OCI-LY7 (cell line): ENCODE measurements at regions not wholly inside any gene's neighbourhood (a gene's known extent, or its start where the extent isn't known, plus 50 kb on each side); places are given as distances from the start of the nearest gene placed in this dataset.

ENCODE experiments used
- BruUV-seq: library from RNA; stranded (reverse); fragments of 400-500 nt; replicated peaks from 2 replicates; lab custom pipeline; 2021; lab: Mats Ljungman, UMichigan
- CTCF ChIA-PET: fragments of 300-600 bp; sonication (Branson Sonifier 250); formaldehyde crosslinking; loops from one replicate; lab custom pipeline; 2022; ENCODE audit warnings: antibody characterized with exemption; ENCODE audit not compliant: unreplicated experiment; lab: Charles Lee
- POLR2A ChIA-PET: fragments of 300-600 bp; sonication (Branson Sonifier 250); formaldehyde crosslinking; loops from one replicate; lab custom pipeline; 2022; ENCODE audit warnings: antibody characterized with exemption; lab: Charles Lee
- DNase-seq: peaks from one replicate; pipeline ENCODE4 v3.0.0-alpha.2; 2015; ENCODE audit warnings: low spot score
- H2AFZ ChIP-seq: fragments of 200-600 bp; sonication (generic), shearing (Covaris generic); 2 replicates; pipeline ENCODE4 v1.6.1; 2014; ENCODE audit warnings: mild to moderate bottlenecking, antibody characterized with exemption, low read length, moderate library complexity
- H3K27ac ChIP-seq: fragments of 200-600 bp; sonication (generic); 2 replicates; pipeline ENCODE4 v1.5.1; 2014; ENCODE audit warnings: mixed run types, low read depth, mild to moderate bottlenecking, moderate library complexity, low read length, inconsistent platforms; ENCODE audit not compliant: poor library complexity, severe bottlenecking
- H3K36me3 ChIP-seq: fragments of 200-600 bp; sonication (generic); 2 replicates; pipeline ENCODE4 v1.6.1; 2014; ENCODE audit warnings: mild to moderate bottlenecking, antibody characterized with exemption, low read length, moderate library complexity, mixed read lengths; ENCODE audit not compliant: insufficient read depth
- H3K4me1 ChIP-seq: fragments of 200-600 bp; sonication (generic); 2 replicates; pipeline ENCODE4 v1.5.1; 2014; ENCODE audit warnings: mild to moderate bottlenecking, low read length; ENCODE audit not compliant: insufficient read depth, poor library complexity, severe bottlenecking
- H3K4me2 ChIP-seq: fragments of 200-600 bp; sonication (generic); 2 replicates; pipeline ENCODE4 v1.6.1; 2014; ENCODE audit warnings: mild to moderate bottlenecking, low read length
- H3K4me3 ChIP-seq: fragments of 200-600 bp; sonication (generic); 2 replicates; pipeline ENCODE4 v1.5.1; 2014; ENCODE audit warnings: mild to moderate bottlenecking, low read depth, low read length; ENCODE audit not compliant: poor library complexity, severe bottlenecking
- H3K79me2 ChIP-seq: fragments of 200-600 bp; sonication (generic); 2 replicates; pipeline ENCODE4 v1.6.1; 2016; ENCODE audit warnings: low read depth, mild to moderate bottlenecking, low read length, moderate library complexity, mixed read lengths; ENCODE audit not compliant: insufficient read depth
- H3K9me2 ChIP-seq: fragments of 200-600 bp; sonication (generic); 2 replicates; pipeline ENCODE4 v1.6.1; 2016; ENCODE audit warnings: mild to moderate bottlenecking, low read length, mixed read lengths; ENCODE audit not compliant: insufficient read depth
- H3K9me3 ChIP-seq: fragments of 200-600 bp; sonication (generic); 2 replicates; pipeline ENCODE4 v1.6.1; 2014; ENCODE audit warnings: mild to moderate bottlenecking, mixed run types, low read length, mixed read lengths
- H4K20me1 ChIP-seq: fragments of 200-600 bp; sonication (generic); 2 replicates; pipeline ENCODE4 v1.6.1; 2014; ENCODE audit warnings: mild to moderate bottlenecking, antibody characterized with exemption, low read length, moderate library complexity, mixed read lengths; ENCODE audit not compliant: insufficient read depth
- CTCF ChIP-seq: fragments of 200-600 bp; sonication (generic); conservative IDR thresholded peaks from 2 replicates; pipeline ENCODE4 v1.5.1; 2014; ENCODE audit warnings: mild to moderate bottlenecking, antibody characterized with exemption, low read length, moderate library complexity, mixed read lengths
- EZH2phosphoT487 ChIP-seq: fragments of 200-600 bp; sonication (generic); IDR thresholded peaks from 2 replicates; pipeline ENCODE4 v1.6.1; 2018; ENCODE audit warnings: low read depth, borderline replicate concordance, mild to moderate bottlenecking, mixed run types, antibody characterized with exemption, low read length, moderate library complexity, mixed read lengths
- intact Hi-C: fragments of 100-400 bp; cut with micrococcal nuclease; formaldehyde crosslinking; loops from one replicate; pipeline ENCODE4 v1.10.0; 2022; ENCODE audit not compliant: unreplicated experiment

DNA sequence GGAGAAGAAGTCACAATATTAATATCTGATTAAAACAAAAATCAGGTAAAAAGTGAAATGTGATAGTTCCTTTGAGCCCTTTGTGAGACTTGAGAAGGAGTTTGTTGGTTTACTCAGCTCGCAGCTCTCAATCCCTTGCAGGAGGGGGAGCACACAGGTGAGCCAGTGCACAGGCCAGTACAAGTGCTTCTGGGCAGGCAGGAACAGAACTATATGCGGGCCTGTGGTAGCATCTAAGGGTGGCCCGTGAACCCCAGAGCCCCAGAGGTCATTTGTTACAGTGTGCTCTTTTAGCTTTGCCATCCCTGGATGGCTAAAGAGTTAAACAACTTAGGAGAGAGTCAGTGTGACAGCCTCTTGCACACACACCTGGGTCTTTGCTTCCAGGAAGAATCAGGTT, 215.3 kb upstream of the EDIL3 start:
- H4K20me1 ChIP-seq = no peaks in the 10 kb centered on the region
- no TSS peak for BruUV-seq
- no peaks in the 10 kb centered on the region for H3K4me1 ChIP-seq
- H2AFZ ChIP-seq = no peak overlapping the region
- no peak overlapping the region for H3K4me2 ChIP-seq
- H3K27ac ChIP-seq = no peak overlapping the region
- CTCF ChIA-PET = no interaction called here
- H3K36me3 ChIP-seq = no peaks in the 10 kb centered on the region
- DNase-seq = no peak
- no peaks in the 10 kb centered on the region for H3K9me2 ChIP-seq
- no peaks in the 10 kb centered on the region for H3K79me2 ChIP-seq
- POLR2A ChIA-PET = interaction anchor here (0.7 to 1.2 kb wide), 3 partner anchors 10 to 115 kb away, joined by 3 to 4 read pairs (median 4); no protein-coding TSS in a partner anchor
- intact Hi-C loops = no loop called here
- no peak for TF ChIP-seq CTCF
- TF ChIP-seq EZH2phosphoT487 = no peak
- no peak overlapping the region for H3K4me3 ChIP-seq
- no peaks in the 10 kb centered on the region for H3K9me3 ChIP-seq

GRCh38 chr5:84597904-84598303, 213.2 kb upstream of the EDIL3 start:
- intact Hi-C loops = no loop called here
- Histone ChIP-seq H3K36me3 (no peaks in the 10 kb centered on the region), H3K27ac (no peak overlapping the region), H3K79me2 (no peaks in the 10 kb centered on the region), H3K4me1 (no peaks in the 10 kb centered on the region), H3K4me2 (no peak overlapping the region), H3K9me2 (no peaks in the 10 kb centered on the region), H3K9me3 (no peaks in the 10 kb centered on the region), H2AFZ (no peak overlapping the region), H3K4me3 (no peak overlapping the region), H4K20me1 (no peaks in the 10 kb centered on the region)
- DNase-seq = no peak
- no TSS peak for BruUV-seq
- TF ChIP-seq CTCF (no peak), EZH2phosphoT487 (no peak)
- POLR2A ChIA-PET = interaction anchor here (0.6 kb wide), 1 partner anchor 23 kb away, joined by 3 read pairs; no protein-coding TSS in a partner anchor
- CTCF ChIA-PET = no interaction called here

DNA sequence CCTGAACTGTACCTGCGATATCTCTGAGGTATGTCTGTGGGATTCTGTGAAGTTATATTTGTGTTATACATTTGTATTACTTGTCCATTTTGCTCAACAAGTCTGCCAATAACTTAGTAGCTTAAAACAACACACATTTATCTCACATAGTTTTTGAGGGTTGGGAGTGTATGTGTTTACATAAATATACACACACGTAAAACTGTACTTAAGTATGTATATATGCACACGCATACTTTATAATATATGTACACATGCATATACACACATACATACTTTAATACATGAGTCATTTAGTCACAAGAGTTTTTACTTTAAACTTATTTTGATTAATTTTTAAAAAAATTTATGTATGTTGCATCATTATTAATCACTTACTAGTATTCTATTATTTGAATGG, 205.9 kb upstream of the EDIL3 start:
- H4K20me1 ChIP-seq = no peaks in the 10 kb centered on the region
- no peak overlapping the region for H3K4me2 ChIP-seq
- no peak for DNase-seq
- H3K4me1 ChIP-seq = no peaks in the 10 kb centered on the region
- no peak overlapping the region for H2AFZ ChIP-seq
- no peaks in the 10 kb centered on the region for H3K9me2 ChIP-seq
- intact Hi-C loops = no loop called here
- H3K36me3 ChIP-seq = no peaks in the 10 kb centered on the region
- ChIA-PET CTCF (no interaction called here), POLR2A (no interaction called here)
- BruUV-seq = no TSS peak
- TF ChIP-seq CTCF = no peak
- no peak for TF ChIP-seq EZH2phosphoT487
- H3K9me3 ChIP-seq = no peaks in the 10 kb centered on the region
- H3K79me2 ChIP-seq = no peaks in the 10 kb centered on the region
- H3K27ac ChIP-seq = no peak overlapping the region
- no peak overlapping the region for H3K4me3 ChIP-seq
